WTC11 (cell line): ENCODE measurements at regions not wholly inside any gene's neighbourhood (a gene's known extent, or its start where the extent isn't known, plus 50 kb on each side); places are given as distances from the start of the nearest gene placed in this dataset.

Experiments
- CREM ChIP-seq: sonication (generic); formaldehyde crosslinking; IDR thresholded peaks from 2 replicates; pipeline ENCODE4 v1.8.1; 2022; ENCODE audit warnings: mild to moderate bottlenecking, missing genetic modification reagents, moderate library complexity
- NR1H2 ChIP-seq: sonication (generic); formaldehyde crosslinking; IDR thresholded peaks from 2 replicates; pipeline ENCODE4 v1.9.0; 2021; ENCODE audit warnings: mild to moderate bottlenecking, moderate library complexity, missing genetic modification reagents
- STAT6 ChIP-seq: sonication (generic); formaldehyde crosslinking; conservative IDR thresholded peaks from 2 replicates; pipeline ENCODE4 v1.8.1; 2023; ENCODE audit warnings: mild to moderate bottlenecking, low read depth, missing genetic modification reagents, moderate library complexity
- TP53 ChIP-seq: sonication (generic); formaldehyde crosslinking; IDR thresholded peaks from 2 replicates; pipeline ENCODE4 v1.8.1; 2023; ENCODE audit warnings: mild to moderate bottlenecking, missing genetic modification reagents
- ZNF232 ChIP-seq: sonication (generic); formaldehyde crosslinking; IDR thresholded peaks from 2 replicates; pipeline ENCODE4 v1.8.0; 2022; ENCODE audit warnings: mild to moderate bottlenecking, missing genetic modification reagents
- ZNF263 ChIP-seq: sonication (generic); formaldehyde crosslinking; IDR thresholded peaks from 2 replicates; pipeline ENCODE4 v1.8.1; 2022; ENCODE audit warnings: low read depth, mild to moderate bottlenecking, moderate library complexity, missing genetic modification reagents
- ZNF671 ChIP-seq: fragments of 250-450 bp; sonication (Bioruptor Pico); IDR thresholded peaks from 2 replicates; pipeline ENCODE4 v1.8.0; 2021; ENCODE audit warnings: mild to moderate bottlenecking
- TF ChIP-seq, protein P1 (sequence below): fragments of 200-600 bp; IDR thresholded peaks from 2 replicates; pipeline ENCODE4 v1.8.0; 2022; ENCODE audit warnings: antibody characterized with exemption

GRCh38 chr16:85187002-85187401, 74.7 kb upstream of the CIBAR2 start:
- TF ChIP-seq ZNF232 (CRISPR knock-in tag) (no peak), TP53 (no peak), CREM (no peak), ZNF263 (no peak), STAT6 (CRISPR knock-in tag) (no peak), ZNF671 (CRISPR knock-in tag) (no peak), NR1H2 (no peak)
- TF ChIP-seq, protein P1, sequence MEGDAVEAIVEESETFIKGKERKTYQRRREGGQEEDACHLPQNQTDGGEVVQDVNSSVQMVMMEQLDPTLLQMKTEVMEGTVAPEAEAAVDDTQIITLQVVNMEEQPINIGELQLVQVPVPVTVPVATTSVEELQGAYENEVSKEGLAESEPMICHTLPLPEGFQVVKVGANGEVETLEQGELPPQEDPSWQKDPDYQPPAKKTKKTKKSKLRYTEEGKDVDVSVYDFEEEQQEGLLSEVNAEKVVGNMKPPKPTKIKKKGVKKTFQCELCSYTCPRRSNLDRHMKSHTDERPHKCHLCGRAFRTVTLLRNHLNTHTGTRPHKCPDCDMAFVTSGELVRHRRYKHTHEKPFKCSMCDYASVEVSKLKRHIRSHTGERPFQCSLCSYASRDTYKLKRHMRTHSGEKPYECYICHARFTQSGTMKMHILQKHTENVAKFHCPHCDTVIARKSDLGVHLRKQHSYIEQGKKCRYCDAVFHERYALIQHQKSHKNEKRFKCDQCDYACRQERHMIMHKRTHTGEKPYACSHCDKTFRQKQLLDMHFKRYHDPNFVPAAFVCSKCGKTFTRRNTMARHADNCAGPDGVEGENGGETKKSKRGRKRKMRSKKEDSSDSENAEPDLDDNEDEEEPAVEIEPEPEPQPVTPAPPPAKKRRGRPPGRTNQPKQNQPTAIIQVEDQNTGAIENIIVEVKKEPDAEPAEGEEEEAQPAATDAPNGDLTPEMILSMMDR: no peak
